ENCODE measurements at regions not wholly inside any gene's neighbourhood (a gene's known extent, or its start where the extent isn't known, plus 50 kb on each side); places are given as distances from the start of the nearest gene placed in this dataset.

DNA sequence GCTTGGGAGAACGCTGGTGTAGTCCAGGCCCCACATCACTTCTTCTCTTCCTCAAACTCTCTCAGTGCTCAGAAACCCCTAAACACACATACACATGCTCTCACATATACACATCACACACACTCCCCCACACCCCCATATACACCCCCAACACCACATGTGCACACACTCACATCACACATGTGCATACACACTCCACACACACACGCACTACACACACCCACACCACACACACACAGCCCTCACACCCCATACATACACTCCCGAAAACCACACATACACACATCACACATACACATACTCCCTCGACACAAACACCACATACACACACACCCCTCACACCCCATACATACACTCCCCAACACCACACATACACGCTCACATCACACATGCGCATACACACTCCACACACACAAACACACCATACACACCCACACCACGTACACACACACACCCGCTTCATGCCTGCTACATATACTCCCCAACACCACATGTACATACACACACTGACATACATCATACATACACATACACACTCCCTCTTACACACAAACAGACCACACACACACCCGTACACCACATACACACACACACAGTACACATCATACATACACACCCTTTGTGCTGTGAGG, 110.3 kb upstream of the TMEM170B start:
- no peak for DNase-seq (ENCODE audit: low read depth, low spot score)

DNA sequence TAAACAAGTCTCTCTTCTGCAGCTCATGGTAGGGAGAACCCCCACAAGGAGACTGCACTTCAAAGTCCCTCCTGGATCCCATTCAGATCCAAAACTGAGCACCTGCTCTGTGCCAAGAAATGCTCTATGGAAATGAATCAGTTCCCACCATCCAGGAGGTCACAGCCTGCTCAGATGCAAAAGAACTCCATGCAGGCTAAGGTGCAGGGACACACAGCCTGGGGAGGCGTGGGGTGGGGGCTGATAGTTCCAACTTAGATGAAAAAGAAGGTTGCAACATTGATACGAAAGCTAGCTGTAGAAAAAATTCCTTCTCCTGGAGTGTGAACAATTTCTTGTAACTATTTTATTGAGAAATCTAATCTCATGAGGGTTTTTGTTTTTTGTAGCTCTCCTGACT, 111.0 kb upstream of the TMEM170B start:
- DNase-seq (ENCODE audit: low read depth, low spot score), result no peak

DNA sequence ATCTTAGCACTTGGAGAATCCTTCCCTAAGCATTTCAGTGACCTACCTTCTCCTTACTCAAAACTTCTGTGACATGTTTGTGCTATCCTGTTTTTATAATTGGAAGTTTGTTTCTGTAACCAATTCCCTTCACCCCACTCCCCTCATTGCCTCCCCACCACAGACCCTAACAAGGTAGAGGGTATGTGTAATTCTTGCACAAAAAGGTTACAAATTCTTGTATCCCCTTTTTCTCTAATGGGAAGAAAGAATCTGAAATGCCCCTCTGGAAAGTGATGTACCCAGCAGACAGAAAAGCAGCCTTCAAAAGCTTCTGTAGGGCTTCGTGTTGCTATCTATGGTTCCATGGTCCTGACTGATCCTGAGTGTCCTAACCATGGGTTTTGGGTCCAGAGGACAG, 111.7 kb upstream of the TMEM170B start:
- DNase-seq (ENCODE audit: low read depth, low spot score), result no peak

DNA sequence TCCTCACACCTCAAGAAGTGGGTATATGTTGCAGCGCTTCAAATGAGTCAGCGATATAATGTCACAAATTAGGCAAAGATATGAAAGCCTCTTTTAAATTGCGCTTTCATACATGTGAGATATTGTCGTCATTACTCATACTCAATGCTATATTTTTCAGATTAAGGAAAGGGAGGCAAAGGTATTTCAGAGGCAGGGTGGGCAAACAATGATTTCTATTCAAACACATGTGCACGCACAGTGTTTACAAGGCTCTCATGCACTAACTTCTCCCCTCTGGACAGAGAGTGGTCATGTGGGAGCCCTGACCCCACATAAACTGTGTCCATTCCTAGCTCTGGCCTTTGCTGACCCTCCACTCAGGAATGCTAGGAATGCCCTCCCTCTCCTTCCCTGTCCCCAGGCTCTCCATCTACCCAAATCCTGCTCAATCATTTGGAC, 112.1 kb upstream of the TMEM170B start:
- no peak for DNase-seq (ENCODE audit: low read depth, low spot score)

DNA sequence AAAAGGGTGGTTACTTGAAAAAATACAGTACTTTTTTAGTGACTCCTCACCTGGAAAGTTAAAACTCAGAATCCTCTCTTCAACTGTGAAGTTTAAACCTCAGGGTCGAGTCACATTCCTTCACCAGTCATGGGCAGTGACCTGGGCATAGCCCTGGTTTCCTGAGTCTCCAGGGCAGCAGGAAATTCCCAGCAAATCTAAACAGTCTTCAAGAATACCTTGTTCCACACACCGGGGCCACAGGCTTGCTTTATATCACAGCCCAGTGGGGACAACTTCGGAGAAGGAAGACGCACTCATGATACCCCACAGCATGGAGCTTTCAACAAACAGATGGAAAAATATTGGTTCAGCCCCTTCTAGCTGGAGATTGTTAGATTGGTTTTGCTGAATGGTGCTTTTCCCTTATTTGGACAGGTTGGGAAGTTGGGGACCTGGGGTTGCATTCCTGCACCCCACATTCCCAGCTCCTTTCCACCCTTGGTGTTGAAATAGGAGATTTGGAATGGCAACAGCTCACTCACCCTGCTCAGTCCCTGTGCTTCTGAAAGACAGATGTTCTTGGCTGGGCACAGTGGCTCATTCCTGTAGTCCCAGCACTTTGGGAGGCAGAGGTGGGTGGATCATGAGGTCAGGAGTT, 113.0 kb upstream of the TMEM170B start:
- DNase-seq (ENCODE audit: low read depth, low spot score), result peak; percentile 35

DNA sequence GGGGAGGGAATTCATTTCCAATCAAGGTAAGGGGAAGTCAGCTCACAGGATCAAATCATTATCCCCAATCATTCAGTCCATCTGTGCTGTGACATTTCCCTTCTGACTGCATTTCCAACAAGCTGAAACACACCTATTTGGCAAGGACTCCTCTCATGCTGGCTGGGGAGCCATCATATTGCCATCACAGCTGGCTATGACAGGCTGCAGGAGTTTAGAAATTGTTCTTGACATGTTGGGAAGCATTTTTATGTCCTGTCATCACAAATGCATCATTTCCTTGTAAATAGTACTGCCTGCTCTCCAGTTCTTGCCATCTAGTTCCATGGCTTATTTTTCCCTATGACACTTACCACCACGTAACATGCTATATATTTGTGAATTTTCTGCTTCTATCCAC, 113.9 kb upstream of the TMEM170B start:
- no peak for DNase-seq (ENCODE audit: low read depth, low spot score)

DNA sequence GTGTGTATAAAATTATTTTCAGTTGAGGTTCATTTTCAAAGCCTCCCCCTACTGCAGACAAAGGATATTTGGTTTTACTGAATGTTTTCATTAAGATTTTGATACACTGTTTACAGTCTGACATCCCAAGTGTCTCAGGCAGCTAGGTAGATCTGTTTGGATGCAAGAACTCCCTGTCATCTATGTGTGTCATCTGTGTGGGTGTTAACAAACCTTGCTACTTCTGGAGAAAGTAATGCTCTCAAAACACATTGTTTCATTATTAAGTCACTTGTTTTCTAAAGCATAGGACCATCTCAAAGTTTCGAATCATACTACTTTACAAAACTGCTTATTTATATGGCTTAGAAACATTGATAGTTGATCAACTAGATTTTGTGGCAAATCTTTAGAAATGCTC, 114.5 kb upstream of the TMEM170B start:
- no peak for DNase-seq (ENCODE audit: low read depth, low spot score)

DNA sequence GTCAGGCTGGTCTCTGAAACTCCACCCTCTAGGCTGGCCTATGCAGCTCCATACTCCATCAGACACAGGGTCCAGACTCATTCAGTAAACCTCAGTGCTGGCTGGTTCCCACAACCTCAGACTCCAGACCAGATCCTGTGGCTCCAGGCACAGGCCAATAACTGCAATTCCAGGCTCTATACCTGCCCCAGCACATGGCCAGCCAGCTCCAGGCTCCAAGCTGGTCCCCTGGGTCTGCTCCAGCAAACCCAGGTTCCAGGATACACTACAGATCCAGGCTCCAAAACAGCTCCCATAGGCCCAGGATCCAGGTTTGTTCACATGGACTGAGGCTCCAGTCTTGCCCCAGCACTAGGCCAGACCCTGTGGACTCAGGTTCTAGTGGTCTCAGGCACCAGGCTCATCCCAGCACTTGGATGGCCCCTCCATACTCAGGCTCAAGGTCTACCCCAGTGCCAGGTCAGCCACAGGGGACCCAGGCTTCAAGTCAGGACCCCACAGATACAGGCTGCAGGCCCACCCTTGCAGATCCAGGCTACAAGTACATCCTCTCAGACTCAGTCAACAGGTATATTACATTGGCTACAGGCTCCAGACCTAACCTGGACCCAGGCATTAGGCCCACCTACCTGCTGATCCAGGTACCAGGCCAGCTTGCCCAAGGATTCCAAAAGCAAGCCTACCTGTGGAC, 117.6 kb upstream of the TMEM170B start:
- DNase-seq (ENCODE audit: low read depth, low spot score), result no peak

DNA sequence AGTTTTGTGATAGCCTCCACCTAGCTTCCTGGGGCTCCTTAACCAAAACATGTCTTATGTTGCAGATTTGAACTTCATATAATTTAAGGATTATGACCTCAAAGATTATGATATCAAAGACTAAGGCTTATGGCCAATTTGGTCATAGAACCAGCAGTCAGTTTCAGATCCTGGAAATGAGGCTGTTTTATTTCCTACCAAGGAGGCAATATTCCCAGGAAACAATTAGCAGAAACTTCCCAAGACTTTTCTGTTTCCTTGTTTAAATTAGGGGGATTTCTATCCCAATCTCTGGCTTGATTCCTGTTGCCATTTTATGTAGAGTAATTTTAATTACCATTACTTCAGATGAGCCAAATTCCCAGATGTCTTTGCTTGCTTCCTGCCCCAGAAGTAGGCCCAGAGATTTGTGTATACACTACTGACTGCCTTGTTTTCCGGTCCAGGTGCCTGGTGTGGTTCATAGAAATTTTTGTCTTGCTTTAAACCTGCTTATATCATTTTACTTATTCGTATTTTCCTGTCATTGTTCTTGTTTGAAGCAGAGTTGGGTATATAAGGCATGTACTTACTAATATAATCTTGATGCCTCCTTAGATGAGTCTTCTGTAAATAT, 119.2 kb upstream of the TMEM170B start:
- DNase-seq (ENCODE audit: low read depth, low spot score), result no peak

DNA sequence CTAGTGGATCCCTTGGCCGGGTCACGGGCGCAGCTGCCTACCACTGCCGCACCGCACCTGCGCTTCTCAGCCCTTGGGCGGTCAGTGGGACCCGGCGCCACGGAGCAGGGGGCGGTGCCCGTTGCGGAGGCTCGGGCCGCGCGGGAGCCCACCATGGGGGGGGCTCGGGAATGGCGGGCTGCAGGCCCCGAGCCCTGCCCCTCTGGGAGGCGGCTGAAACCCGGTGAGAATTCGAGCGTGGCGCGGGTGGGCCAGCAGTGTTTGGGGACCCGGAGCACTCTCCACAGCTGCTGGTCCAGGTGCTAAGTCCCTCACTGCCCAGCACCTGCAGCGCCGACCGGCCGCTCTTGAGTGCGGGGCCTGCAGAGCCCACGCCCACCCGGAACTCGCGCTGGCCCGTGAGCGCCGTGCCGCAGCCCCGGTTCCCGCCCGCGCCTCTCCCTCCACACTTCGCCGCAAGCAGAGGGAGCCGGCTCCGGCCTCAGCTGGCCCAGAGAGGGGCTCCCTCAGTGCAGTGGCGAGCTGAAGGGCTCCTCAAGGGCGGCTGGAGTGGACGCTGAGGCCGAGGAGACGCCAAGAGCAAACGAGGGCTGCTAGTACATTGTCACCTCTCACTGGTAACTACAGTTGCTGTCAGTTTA, 120.5 kb upstream of the TMEM170B start:
- no peak for DNase-seq (ENCODE audit: low read depth, low spot score)

DNA sequence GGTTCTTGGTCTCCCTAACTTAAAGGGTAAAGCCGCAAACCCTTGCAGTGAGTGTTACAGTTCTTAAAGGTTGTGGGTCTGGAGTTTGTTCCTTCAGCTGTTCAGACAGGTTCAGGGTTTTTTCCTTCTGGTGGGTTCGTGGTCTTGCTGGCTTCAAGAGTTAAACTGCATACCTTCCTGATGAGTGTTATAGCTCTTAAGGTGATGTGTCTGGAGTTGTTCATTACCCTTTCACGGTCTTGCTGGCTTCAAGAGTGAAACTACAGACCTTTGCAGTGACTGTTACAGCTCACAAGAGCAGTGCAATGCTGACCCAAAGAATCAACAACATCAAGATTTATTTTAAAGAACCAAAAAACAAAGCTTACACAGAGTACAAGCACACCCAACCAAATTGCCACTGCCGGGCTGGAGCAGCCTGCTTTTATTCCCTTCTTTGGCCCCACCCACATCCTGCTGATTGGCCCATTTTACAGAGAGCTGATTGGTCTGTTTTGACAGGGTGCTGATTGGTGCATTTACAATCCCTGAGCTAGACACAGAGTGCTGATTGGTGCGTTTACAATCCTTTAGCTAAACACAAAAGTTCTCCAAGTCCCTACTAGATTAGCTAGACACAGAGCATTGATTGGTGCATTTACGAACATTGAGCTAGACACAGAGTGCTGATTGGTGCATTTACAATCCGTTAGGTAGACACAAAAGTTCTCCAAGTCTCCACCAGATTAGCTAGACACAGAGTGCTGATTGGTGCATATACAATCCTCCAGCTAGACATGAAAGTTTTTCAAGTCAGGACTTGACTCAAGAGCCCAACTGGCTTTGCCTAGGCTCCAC, 121.2 kb upstream of the TMEM170B start:
- DNase-seq (ENCODE audit: low read depth, low spot score), result peak; percentile 77

DNA sequence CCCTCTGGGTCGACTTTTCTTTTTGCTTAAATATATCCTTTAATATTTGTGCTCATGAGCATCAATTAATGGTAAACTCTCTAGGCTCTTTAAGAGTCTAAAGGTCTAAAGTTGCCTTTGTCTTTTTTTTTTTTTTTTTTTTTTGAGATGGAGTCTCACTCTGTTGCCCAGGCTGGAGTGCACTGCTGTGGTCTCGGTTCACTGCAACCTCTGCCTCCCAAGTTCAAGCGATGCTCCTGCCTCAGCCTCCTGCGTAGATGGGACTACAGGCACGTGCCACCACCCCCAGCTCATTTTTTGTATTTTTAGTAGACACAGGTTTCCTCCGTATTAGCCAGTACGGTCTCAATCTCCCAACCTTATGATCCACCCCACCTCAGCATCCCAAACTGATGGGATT, 122.0 kb upstream of the TMEM170B start:
- no peak for DNase-seq (ENCODE audit: low read depth, low spot score)

DNA sequence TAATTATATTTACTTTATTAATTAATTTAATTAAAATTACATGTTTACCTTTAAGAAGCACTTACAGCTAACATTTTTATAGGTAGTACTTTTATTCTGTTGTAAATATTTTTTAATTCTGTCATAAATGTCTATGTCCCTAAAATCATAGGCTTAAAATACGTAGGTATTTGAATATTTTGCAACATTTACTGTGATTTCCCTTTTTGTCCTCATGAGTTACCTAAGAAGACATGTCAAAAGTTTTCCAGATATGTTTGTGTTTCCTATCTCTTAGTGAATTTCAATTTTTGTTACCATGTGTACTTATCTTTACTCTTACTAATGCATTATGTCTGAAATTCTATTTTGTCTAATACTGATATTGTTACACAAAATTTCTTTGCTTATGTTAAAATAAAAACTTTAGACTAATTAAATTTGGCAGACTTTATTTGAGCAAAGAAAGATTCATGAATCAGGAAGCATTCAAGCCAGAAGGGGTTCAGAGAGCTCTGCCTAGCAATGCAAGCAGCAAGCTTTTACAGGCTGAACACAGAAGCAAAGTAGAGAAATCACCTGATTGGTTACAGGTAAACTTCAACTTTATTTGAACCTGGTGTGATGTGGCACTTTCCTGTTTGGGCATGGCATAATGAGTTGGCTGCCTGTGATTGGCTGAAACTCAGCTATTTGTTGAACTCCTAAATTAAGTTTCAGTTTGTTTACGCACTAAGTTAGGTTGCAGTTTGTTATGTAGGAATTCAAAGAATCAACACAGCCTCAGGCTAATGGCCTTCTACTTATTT, 123.2 kb upstream of the TMEM170B start:
- DNase-seq (ENCODE audit: low read depth, low spot score), result no peak

DNA sequence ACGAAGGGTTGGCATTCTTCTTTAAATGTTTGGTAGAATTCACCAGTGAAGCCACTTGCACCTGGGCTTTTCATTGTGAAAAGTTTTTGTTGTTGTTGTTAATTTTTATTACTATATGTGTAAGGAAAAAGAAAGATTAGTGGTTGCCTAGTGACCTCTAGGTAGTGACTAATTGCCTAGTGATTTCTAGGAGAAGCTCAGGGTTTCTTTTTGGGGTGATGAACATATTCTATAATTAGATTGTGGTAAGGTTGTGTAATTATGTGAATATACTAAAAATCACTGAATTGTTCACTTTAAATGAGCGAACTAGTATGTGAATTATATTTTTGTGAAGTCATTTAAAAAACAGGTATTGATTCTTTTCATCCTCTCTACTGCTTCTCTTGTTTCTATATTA, 123.8 kb upstream of the TMEM170B start:
- no peak for DNase-seq (ENCODE audit: low read depth, low spot score)

DNA sequence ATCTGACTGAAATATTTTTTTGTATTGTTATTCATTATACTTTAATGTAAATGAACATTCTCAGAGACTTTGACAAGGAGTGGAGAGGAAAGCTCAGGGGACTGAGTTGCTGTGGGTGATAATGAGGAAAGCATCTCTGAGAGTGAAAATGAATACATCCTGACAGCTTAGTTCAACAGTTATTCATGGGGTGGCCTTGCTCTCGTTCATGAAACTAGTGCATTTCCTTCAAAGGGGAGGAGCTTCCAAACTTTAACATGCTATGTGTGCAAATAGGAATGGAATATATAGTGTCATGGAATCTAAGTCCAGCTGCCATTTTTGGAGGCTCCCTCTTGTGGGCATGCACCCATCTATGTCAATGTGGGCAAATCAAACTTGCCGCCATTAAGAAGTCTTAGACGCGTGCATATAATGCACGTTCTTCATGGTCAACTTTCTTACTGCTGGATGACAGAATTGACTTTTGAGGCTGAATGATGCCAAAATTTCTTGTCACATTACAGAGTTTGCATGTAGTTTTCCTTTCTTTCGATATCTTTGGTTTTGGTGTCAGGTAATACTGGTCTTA, 124.3 kb upstream of the TMEM170B start:
- DNase-seq (ENCODE audit: low read depth, low spot score), result no peak

DNA sequence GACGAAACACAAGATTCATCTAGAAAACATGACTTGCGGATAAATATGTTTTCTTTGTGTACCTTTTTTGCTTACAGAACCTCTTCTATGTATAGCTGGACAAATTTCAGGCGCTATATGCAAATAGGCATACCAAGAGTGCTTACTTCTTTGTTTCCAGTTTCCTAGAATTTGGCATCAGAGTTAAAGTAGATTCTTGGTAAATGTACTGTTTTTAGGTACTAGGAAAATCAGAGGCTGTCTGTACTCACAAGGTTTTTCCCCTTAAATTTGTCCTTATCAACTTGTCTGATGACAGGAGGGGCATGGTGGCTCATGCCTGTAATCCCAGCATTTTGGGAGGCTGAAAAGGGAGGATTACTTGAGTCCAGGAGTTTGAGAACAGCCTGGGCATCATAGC, 124.9 kb upstream of the TMEM170B start:
- DNase-seq (ENCODE audit: low read depth, low spot score), result no peak

DNA sequence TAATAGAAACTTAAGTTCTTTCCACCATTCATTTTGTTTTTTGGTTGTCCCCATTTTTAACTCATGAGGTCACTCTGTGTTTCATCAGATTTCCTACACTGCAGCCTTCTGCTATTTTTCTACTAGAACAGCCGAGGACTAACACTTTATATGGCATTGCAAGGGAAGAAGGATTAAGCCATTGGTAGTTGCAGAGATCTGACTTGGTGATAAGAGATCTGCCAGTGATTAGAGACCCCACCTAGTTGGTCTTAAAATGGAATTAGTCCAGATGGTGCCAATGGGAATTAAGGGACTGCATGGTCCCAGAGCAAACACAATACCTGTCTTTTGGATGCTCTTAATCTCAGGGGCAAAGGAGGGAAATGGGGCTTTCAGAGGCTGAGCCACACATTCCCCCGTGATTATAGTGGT, 125.5 kb upstream of the TMEM170B start:
- DNase-seq (ENCODE audit: low read depth, low spot score), result peak; percentile 46

DNA sequence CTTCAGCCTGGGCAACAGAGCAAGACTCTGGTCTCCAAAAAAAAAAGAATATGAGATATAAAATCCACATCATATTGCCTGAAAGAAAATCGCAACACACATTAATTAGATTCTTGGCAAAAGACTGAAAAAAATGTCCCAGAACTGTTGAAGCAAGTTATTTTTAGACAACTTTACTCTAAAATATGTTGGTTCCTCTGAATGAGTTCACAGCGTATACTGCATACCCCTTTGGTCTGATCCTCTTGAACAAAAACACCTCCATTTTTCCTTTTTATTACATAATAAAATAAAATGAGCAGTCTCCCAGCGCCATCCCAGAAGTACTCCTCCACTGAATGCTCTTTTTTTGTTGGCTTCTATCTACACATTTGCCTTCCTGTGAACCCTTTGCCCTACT, 126.0 kb upstream of the TMEM170B start:
- no peak for DNase-seq (ENCODE audit: low read depth, low spot score)

DNA sequence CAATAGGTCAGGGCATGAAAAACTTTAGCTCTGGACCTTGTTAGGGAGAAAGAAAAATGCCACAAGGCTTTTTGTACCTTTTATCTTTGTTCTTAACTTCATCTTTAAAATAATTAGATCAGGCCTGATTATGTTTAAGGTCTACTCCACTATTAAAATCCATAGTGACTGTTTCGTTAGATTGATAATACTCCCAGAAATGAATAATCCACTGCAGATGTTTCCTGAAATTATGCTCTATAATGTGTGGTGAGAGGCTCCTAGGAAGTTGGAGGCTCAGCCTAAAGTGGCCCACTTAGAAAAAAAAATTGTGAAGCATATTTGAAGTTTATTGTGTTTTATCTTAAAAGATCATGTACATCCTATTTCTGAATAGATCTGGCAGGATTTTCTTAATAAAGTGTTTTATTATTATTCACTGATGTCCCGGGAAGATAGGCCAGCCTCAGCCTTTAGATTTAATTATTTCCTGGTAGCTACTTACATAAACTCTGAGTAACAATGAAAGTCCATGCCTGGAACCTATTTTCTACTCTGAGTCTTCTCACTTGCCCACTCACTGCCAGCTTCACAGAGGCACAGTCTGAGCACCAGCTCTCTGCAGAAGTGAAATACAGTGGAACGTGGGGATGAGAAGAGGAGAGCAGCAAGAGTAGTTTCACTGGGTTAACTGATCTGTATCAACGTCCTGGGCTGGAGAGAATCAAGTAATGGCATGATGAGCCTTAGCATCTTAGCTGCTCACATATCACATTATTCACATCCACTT, 126.8 kb upstream of the TMEM170B start:
- no peak for DNase-seq (ENCODE audit: low read depth, low spot score)

Measured in astrocyte of the hippocampus (primary cell).